HUES48 (cell line): ENCODE measurements at regions not wholly inside any gene's neighbourhood (a gene's known extent, or its start where the extent isn't known, plus 50 kb on each side); places are given as distances from the start of the nearest gene placed in this dataset.

Experiments used
- H3K27ac ChIP-seq: one replicate; pipeline ENCODE4 v1.7.0; 2013; ENCODE audit warnings: low read depth, low read length, inconsistent platforms
- H3K27me3 ChIP-seq: 2 replicates; pipeline ENCODE4 v1.6.1; 2013; ENCODE audit warnings: mild to moderate bottlenecking, low read length; ENCODE audit not compliant: control insufficient read depth, insufficient read depth
- H3K36me3 ChIP-seq: 2 replicates; pipeline ENCODE4 v1.6.1; 2013; ENCODE audit warnings: low read length; ENCODE audit not compliant: control insufficient read depth, insufficient read depth
- H3K4me1 ChIP-seq: 2 replicates; pipeline ENCODE4 v1.6.1; 2013; ENCODE audit warnings: mild to moderate bottlenecking, low read length; ENCODE audit not compliant: control insufficient read depth, insufficient read depth
- H3K4me3 ChIP-seq: 2 replicates; pipeline ENCODE4 v1.5.1; 2013; ENCODE audit warnings: mild to moderate bottlenecking, low read depth, low read length
- H3K9ac ChIP-seq: 2 replicates; pipeline ENCODE4 v1.6.1; 2013; ENCODE audit warnings: mild to moderate bottlenecking, low read depth, low read length, moderate library complexity
- H3K9me3 ChIP-seq: 2 replicates; pipeline ENCODE4 v1.6.1; 2013; ENCODE audit warnings: low read length; ENCODE audit not compliant: control insufficient read depth, insufficient read depth

DNA sequence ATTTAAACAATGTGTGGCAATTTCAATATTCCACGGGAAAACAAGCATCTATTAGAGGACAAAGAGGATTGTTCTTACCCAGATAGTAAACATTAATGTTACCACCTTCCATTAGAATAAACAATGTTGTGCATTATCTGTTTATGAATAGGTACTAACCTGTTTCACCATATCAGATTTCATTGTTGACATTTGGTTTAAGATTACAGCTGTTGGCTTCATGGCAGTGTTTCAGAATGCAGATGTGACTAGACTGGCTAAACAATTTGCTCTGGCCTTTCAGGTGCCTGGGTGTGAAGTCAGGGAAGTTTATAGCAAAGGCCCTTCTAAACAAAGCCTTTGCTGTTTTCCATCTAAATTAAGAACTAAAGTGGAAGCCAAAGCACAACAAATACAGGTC is 464.7 kb upstream of the FAM47C start:
- no peak overlapping the region for H3K4me3 ChIP-seq
- no peaks in the 10 kb centered on the region for H3K9me3 ChIP-seq
- no peak overlapping the region for H3K27ac ChIP-seq
- no peaks in the 10 kb centered on the region for H3K4me1 ChIP-seq
- H3K36me3 ChIP-seq, result no peaks in the 10 kb centered on the region
- no peaks in the 10 kb centered on the region for H3K27me3 ChIP-seq
- H3K9ac ChIP-seq, result no peak overlapping the region

DNA sequence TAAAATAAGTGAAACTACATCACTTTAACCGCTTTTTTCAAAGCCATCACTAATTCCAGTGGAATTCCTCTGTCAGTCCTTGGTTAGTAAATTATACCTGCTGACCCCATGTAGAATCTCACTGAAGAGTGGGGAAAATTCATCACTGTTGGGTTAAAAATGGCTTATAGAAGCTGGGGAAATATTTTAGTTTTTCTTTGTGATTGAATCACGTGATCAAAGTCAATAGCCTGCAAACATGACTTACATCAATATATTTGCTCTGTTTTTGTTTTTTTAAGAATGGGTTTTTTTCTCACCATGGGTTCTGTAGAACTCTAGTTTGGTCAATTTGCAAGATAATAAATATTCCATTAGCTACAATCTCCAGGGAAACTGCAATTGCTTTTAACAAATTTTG is 445.2 kb upstream of the FAM47C start:
- H3K27me3 ChIP-seq, result no peaks in the 10 kb centered on the region
- no peak overlapping the region for H3K27ac ChIP-seq
- H3K4me1 ChIP-seq, result no peaks in the 10 kb centered on the region

DNA sequence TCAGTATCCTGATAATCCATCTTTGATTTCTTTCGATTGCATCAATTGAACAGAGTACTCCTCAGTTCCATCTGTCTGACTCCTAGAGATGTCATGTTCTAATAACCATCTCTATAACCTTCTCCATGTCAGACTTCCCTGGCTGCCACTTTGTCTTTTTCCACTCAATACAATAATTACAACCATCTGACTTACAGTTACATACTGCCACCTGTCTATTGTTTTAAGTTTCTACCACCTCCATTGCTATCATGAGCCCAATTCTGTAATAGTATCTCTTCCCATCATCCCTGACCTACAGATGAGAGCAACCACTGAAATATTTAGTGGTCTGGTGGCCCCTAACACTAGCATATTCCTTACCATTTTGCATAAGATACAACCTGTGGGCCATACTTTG is 439.2 kb upstream of the FAM47C start:
- H3K36me3 ChIP-seq, result no peaks in the 10 kb centered on the region

More for the DNA sequence above, 445.2 kb upstream of the FAM47C start:
- no peaks in the 10 kb centered on the region for H3K36me3 ChIP-seq
- H3K9me3 ChIP-seq, result no peaks in the 10 kb centered on the region
- no peak overlapping the region for H3K9ac ChIP-seq
- H3K4me3 ChIP-seq, result no peak overlapping the region

GRCh38 chrX:36573720-36574119 is 434.4 kb upstream of the FAM47C start:
- Histone ChIP-seq H3K4me3 (no peak overlapping the region), H3K9ac (no peak overlapping the region), H3K9me3 (no peaks in the 10 kb centered on the region), H3K4me1 (peaks cover 25% of the 10 kb centered on the region), H3K36me3 (no peaks in the 10 kb centered on the region), H3K27me3 (peaks cover 13% of the 10 kb centered on the region), H3K27ac (no peak overlapping the region)

More for the DNA sequence above, 439.2 kb upstream of the FAM47C start:
- Histone ChIP-seq H3K9ac (no peak overlapping the region), H3K4me3 (no peak overlapping the region), H3K27me3 (peaks cover 5% of the 10 kb centered on the region; the same call in 1 of the 2 replicates), H3K4me1 (no peaks in the 10 kb centered on the region), H3K27ac (no peak overlapping the region), H3K9me3 (no peaks in the 10 kb centered on the region)

DNA sequence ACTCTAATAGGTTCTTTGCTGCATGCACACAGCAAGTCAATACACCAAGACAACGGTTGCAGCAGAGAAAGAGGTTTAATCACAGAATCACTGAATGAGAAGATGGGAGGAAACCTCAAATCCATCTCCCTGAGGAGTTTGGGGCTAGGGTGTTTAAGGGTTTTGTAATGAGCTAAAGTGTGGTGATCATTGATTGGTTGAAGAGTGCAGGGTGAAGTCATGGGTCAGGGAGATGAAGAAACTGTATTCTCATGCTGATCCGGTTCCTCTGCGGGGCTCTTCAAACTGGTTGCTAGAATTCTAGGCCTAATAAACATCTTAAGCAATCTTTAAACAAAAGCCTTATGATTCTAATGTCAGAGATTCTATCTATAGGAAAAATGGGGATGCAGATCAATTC is 432.5 kb upstream of the FAM47C start:
- H3K27me3 ChIP-seq, result peaks cover 13% of the 10 kb centered on the region
- peaks cover 25% of the 10 kb centered on the region for H3K4me1 ChIP-seq
- no peak overlapping the region for H3K4me3 ChIP-seq
- no peak overlapping the region for H3K9ac ChIP-seq
- H3K27ac ChIP-seq, result no peak overlapping the region
- H3K9me3 ChIP-seq, result no peaks in the 10 kb centered on the region
- no peaks in the 10 kb centered on the region for H3K36me3 ChIP-seq

- Histone ChIP-seq H3K27me3 (peaks cover 13% of the 10 kb centered on the region), H3K4me3 (no peak overlapping the region), H3K9ac (no peak overlapping the region), H3K9me3 (no peaks in the 10 kb centered on the region), H3K4me1 (peaks cover 25% of the 10 kb centered on the region), H3K36me3 (no peaks in the 10 kb centered on the region), H3K27ac (no peak overlapping the region)
Observed at GRCh38 chrX:36577006-36577405, 431.2 kb upstream of the FAM47C start.

GRCh38 chrX:36581030-36581429 is 427.1 kb upstream of the FAM47C start:
- Histone ChIP-seq H3K9me3 (no peaks in the 10 kb centered on the region), H3K36me3 (no peaks in the 10 kb centered on the region), H3K27ac (no peak overlapping the region), H3K4me1 (peaks cover 12% of the 10 kb centered on the region), H3K9ac (no peak overlapping the region), H3K4me3 (no peak overlapping the region), H3K27me3 (no peaks in the 10 kb centered on the region)

DNA sequence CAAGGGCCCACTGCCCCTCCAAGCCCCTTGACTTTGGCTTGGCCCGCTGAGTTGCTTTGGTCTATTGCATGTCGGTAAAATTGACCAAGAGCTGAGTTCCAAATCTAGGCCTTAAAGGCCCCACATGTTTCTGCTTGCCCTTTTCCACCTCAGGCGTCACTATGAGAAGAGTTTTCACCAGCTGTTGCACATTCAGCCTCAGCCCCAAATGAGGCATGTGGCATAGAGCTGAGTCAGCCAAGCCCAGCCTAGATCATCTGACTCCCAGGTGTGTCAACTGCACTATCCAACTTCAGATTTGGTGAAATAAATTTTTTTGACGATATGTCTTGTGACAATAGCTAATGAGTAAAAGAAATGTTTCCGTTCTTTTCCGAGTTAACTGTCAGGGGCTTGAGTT is 424.5 kb upstream of the FAM47C start:
- Histone ChIP-seq H3K9me3 (no peaks in the 10 kb centered on the region), H3K27ac (no peak overlapping the region), H3K27me3 (no peaks in the 10 kb centered on the region), H3K4me3 (no peak overlapping the region), H3K36me3 (no peaks in the 10 kb centered on the region), H3K4me1 (no peaks in the 10 kb centered on the region), H3K9ac (no peak overlapping the region)

DNA sequence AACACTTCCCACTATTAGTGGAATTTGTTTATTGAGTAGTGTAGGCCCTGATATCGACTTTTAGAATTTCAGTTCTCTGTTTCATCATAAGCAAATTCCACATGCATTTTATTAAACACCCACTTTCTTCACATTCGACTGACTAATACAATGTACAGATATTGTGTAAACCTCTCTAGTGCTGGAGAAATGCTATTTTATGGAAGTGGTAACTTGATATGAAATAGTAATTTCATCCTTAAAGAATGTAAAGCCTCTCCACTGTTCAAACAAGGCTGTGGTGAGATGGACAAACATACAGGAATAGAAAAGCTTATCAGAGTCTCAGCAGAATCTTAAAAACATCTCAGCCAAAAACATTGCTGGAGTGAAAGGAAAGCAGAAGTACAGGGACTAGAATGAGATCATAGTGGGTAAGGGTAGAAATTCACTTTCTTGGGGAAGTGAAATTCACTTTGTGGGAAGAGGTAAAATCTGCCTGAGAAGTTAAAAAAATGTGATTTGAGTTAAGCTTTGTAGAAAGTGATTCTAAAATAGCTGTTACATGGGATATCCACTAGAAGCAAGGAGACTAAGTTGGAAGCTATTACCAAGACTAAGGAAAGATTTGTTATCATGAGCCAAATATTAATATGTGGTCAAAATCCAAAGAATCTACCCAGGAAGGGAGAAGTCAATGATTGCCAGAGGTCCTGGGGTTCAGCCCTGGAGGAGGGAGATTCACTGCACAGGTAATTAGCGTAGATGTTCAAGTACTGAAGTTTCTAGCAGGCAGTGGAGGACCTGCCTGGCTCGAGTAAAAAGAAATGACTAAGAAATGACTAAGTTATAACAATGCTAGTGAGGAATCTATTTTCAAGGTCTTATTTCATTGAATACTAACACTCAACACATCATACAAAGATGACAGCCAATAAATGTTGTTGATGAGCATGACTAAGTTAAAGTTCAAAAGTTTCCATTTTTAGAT is 398.3 kb upstream of the FAM47C start:
- no peaks in the 10 kb centered on the region for H3K27me3 ChIP-seq
- H3K36me3 ChIP-seq, result no peaks in the 10 kb centered on the region
- no peak overlapping the region for H3K4me3 ChIP-seq
- H3K9me3 ChIP-seq, result no peaks in the 10 kb centered on the region
- no peak overlapping the region for H3K27ac ChIP-seq
- H3K9ac ChIP-seq, result no peak overlapping the region
- peaks cover 3% of the 10 kb centered on the region; the same call in 1 of the 2 replicates for H3K4me1 ChIP-seq

GRCh38 chrX:36626898-36627297 is 381.3 kb upstream of the FAM47C start:
- no peaks in the 10 kb centered on the region for H3K27me3 ChIP-seq
- no peak overlapping the region for H3K9ac ChIP-seq
- H3K4me1 ChIP-seq, result no peaks in the 10 kb centered on the region
- no peak overlapping the region for H3K4me3 ChIP-seq
- no peaks in the 10 kb centered on the region for H3K9me3 ChIP-seq
- H3K36me3 ChIP-seq, result no peaks in the 10 kb centered on the region
- no peak overlapping the region for H3K27ac ChIP-seq

GRCh38 chrX:36640232-36640631 is 367.9 kb upstream of the FAM47C start:
- no peak overlapping the region for H3K27ac ChIP-seq
- no peaks in the 10 kb centered on the region for H3K27me3 ChIP-seq
- H3K36me3 ChIP-seq, result no peaks in the 10 kb centered on the region
- peaks cover 11% of the 10 kb centered on the region; the same call in 1 of the 2 replicates for H3K4me1 ChIP-seq
- no peak overlapping the region for H3K9ac ChIP-seq
- no peak overlapping the region for H3K4me3 ChIP-seq
- no peaks in the 10 kb centered on the region for H3K9me3 ChIP-seq
